Neural progenitor cell (in vitro differentiated cells): ENCODE measurements at regions not wholly inside any gene's neighbourhood (a gene's known extent, or its start where the extent isn't known, plus 50 kb on each side); places are given as distances from the start of the nearest gene placed in this dataset.

Experiments used
- CTCF ChIP-seq: fragments of 200-600 bp; sonication (generic); IDR thresholded peaks from 2 replicates; pipeline ENCODE4 v1.5.1; 2017; ENCODE audit warnings: antibody characterized with exemption, mild to moderate bottlenecking
- EZH2 ChIP-seq: fragments of 200-600 bp; sonication (generic); IDR thresholded peaks from 2 replicates; pipeline ENCODE4 v1.6.1; 2017; ENCODE audit warnings: antibody characterized with exemption, mild to moderate bottlenecking, moderate library complexity
- EZH2phosphoT487 ChIP-seq: fragments of 200-600 bp; sonication (generic); IDR thresholded peaks from 2 replicates; pipeline ENCODE4 v1.6.1; 2017; ENCODE audit warnings: antibody characterized with exemption

GRCh38 chr3:46093327-46093942, 66.2 kb upstream of the XCR1 start:
- no peak for TF ChIP-seq CTCF
- no peak for TF ChIP-seq EZH2
- TF ChIP-seq EZH2phosphoT487 = no peak
